SK-N-SH (cell line): ENCODE measurements at regions not wholly inside any gene's neighbourhood (a gene's known extent, or its start where the extent isn't known, plus 50 kb on each side); places are given as distances from the start of the nearest gene placed in this dataset.

Experiments
- CTCF ChIA-PET: fragments of 300-600, 350-600 bp; formaldehyde crosslinking; extraction: SDS; loops from one replicate; lab custom pipeline; 2021; lab: Yijun Ruan, JAX
- POLR2A ChIA-PET: fragments of 350-600 bp; sonication (Branson Sonifier 250); formaldehyde crosslinking; extraction: SDS; loops from one replicate; lab custom pipeline; 2020; ENCODE audit warnings: antibody characterized with exemption, inconsistent platforms; lab: Yijun Ruan, JAX
- DNase-seq: peaks from one replicate; pipeline ENCODE4 v3.0.0; 2012
- H2AFZ ChIP-seq: fragments of 200-600 bp; sonication (generic); 2 replicates; pipeline ENCODE4 v1.8.1; 2016; ENCODE audit warnings: antibody characterized with exemption, mild to moderate bottlenecking, low read depth
- H3F3A ChIP-seq: fragments of 200-600 bp; sonication (generic); replicated peaks from 2 replicates; pipeline ENCODE3; 2016; ENCODE audit warnings: antibody characterized with exemption, mild to moderate bottlenecking; ENCODE audit not compliant: insufficient read depth
- H3K27ac ChIP-seq, 2 experiments: fragments of 200-500 bp in 1 of 2; fragments of 200-600 bp in 1 of 2; sonication (Bioruptor generic) in 1 of 2; sonication (generic), shearing (Covaris generic) in 1 of 2; 2 replicates each; pipeline versions ENCODE4 v1.5.1 to v1.6.1; 2014 to 2016; ENCODE audit warnings: low read depth in 2 of 2, inconsistent platforms in 1 of 2, low read length in 1 of 2, mild to moderate bottlenecking in 1 of 2, mixed read lengths in 1 of 2
- H3K27me3 ChIP-seq: fragments of 200-600 bp; sonication (generic), shearing (Covaris generic); 2 replicates; pipeline ENCODE4 v1.6.1; 2016; ENCODE audit warnings: mixed run types; ENCODE audit not compliant: insufficient read depth
- H3K36me3 ChIP-seq, 2 experiments: fragments of 200-500 bp in 1 of 2; fragments of 200-600 bp in 1 of 2; sonication (Bioruptor generic) in 1 of 2; sonication (generic) in 1 of 2; replicated peaks in 1 of 2; 2 replicates each; pipeline versions ENCODE3 to v1.5.1; 2014 to 2016; ENCODE audit warnings: low read length in 1 of 2, mild to moderate bottlenecking in 1 of 2; ENCODE audit not compliant: insufficient read depth in 2 of 2, control insufficient read depth in 1 of 2
- H3K4me1 ChIP-seq, 2 experiments: fragments of 200-500 bp in 1 of 2; fragments of 200-600 bp in 1 of 2; sonication (Bioruptor generic) in 1 of 2; sonication (generic), shearing (Covaris generic) in 1 of 2; 2 replicates each; pipeline versions ENCODE4 v1.5.1 to v1.6.1; 2014 to 2016; ENCODE audit warnings: low read depth in 1 of 2, low read length in 1 of 2, mixed run types in 1 of 2; ENCODE audit not compliant: insufficient read depth in 2 of 2, control insufficient read depth in 1 of 2
- H3K4me2 ChIP-seq: fragments of 200-600 bp; sonication (generic), shearing (Covaris generic); 2 replicates; pipeline ENCODE4 v1.6.1; 2017; ENCODE audit warnings: mixed run types
- H3K4me3 ChIP-seq, 2 experiments: fragments of 200-500 bp in 1 of 2; fragments of 200-600 bp in 1 of 2; sonication (Bioruptor generic) in 1 of 2; sonication (generic), shearing (Covaris generic) in 1 of 2; 2 replicates each; pipeline versions ENCODE4 v1.5.1 to v1.8.1; 2014 to 2016; ENCODE audit warnings: low read depth in 2 of 2, inconsistent platforms in 1 of 2, low read length in 1 of 2, mild to moderate bottlenecking in 1 of 2, mixed read lengths in 1 of 2, moderate library complexity in 1 of 2
- H3K79me2 ChIP-seq: fragments of 200-600 bp; sonication (generic); 2 replicates; pipeline ENCODE4 v1.8.1; 2017; ENCODE audit warnings: mild to moderate bottlenecking; ENCODE audit not compliant: insufficient read depth
- H3K9ac ChIP-seq: fragments of 200-600 bp; sonication (generic); 2 replicates; pipeline ENCODE4 v1.6.1; 2017; ENCODE audit warnings: mixed run types
- H3K9me2 ChIP-seq: fragments of 200-600 bp; sonication (generic); 2 replicates; pipeline ENCODE4 v1.6.1; 2017; ENCODE audit warnings: mixed run types
- H3K9me3 ChIP-seq: fragments of 200-600 bp; sonication (generic); 2 replicates; pipeline ENCODE4 v1.6.1; 2017; ENCODE audit warnings: mixed run types, mild to moderate bottlenecking, moderate library complexity
- H4K20me1 ChIP-seq: fragments of 200-600 bp; sonication (generic); 2 replicates; pipeline ENCODE4 v1.6.1; 2017; ENCODE audit warnings: mild to moderate bottlenecking, mixed run types; ENCODE audit not compliant: insufficient read depth
- GABPA ChIP-seq: IDR thresholded peaks from 2 replicates; pipeline ENCODE4 v1.4.0; 2012; ENCODE audit warnings: low read depth, mild to moderate bottlenecking
- MEF2A ChIP-seq: IDR thresholded peaks from 2 replicates; pipeline ENCODE4 v1.4.0; 2012; ENCODE audit warnings: low read depth, borderline replicate concordance
- RCOR1 ChIP-seq: fragments of 150-350 bp; IDR thresholded peaks from 2 replicates; pipeline ENCODE4 v1.6.1; 2017; ENCODE audit warnings: antibody characterized with exemption, low read length
- TEAD4 ChIP-seq: IDR thresholded peaks from 2 replicates; pipeline ENCODE4 v1.4.0; 2012; ENCODE audit warnings: mild to moderate bottlenecking, borderline replicate concordance; ENCODE audit not compliant: insufficient read depth
- WGBS: methylation state at CpG from one replicate; pipeline ENCODE4 v1.1.6; 2017; ENCODE audit warnings: low lambda C conversion rate; 5-methylcytosine and 5-hydroxymethylcytosine counted together
- TF ChIP-seq, protein P1 (sequence below): IDR thresholded peaks from 2 replicates; pipeline ENCODE4; 2012
- TF ChIP-seq, protein P2 (sequence below): IDR thresholded peaks from 2 replicates; pipeline ENCODE4 v1.6.1; 2012; ENCODE audit warnings: mild to moderate bottlenecking, low read depth, low read length, moderate library complexity
- TF ChIP-seq, protein P3 (sequence below): IDR thresholded peaks from 2 replicates; pipeline ENCODE4 v1.4.0; 2012; ENCODE audit warnings: low read depth, borderline replicate concordance

DNA sequence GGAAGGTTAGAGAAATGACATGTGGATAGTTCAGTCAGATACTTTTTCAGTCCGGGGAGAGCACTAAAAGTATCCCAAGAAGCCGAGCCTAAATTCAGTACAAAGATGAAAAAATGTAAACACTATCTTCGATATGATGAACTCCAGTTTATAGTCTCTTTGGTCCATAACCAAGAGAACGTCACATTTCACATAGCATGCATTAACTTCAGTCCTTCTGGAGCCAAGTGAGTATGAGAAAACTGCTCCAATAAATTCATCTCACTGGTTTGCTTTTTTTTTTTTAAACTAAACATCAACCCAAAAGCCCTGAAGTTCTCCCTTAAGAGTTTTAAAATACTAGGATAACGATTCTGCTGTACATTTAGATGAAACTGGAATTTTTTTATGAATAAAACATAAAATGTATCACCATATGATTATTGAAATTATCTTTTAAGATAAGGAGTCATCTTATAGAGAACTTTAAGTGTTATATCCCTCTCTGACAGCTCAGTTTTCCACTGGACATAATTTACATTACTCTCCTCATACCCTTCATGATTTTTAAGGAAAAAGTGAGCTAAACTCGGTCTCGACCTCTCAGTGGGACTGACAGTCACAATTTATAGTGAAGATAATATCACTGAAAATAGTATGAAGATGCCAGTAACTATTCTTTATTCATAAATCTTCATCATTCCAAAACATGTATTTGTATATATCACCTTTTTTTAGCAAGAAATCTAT lies 841.5 kb upstream of the FLRT2 start:
- Histone ChIP-seq H3K4me1 (no peaks in the 10 kb centered on the region), H3K4me2 (no peak overlapping the region), H4K20me1 (no peaks in the 10 kb centered on the region), H3F3A (no peaks in the 10 kb centered on the region), H2AFZ (no peak overlapping the region), H3K9ac (no peak overlapping the region), H3K9me3 (no peaks in the 10 kb centered on the region), H3K36me3 (no peaks in the 10 kb centered on the region), H3K27me3 (no peaks in the 10 kb centered on the region), H3K4me3 (no peak overlapping the region), H3K27ac (no peak overlapping the region), H3K79me2 (no peaks in the 10 kb centered on the region), H3K9me2 (no peaks in the 10 kb centered on the region)
- CTCF ChIA-PET = no interaction called here
- TF ChIP-seq, protein P1, sequence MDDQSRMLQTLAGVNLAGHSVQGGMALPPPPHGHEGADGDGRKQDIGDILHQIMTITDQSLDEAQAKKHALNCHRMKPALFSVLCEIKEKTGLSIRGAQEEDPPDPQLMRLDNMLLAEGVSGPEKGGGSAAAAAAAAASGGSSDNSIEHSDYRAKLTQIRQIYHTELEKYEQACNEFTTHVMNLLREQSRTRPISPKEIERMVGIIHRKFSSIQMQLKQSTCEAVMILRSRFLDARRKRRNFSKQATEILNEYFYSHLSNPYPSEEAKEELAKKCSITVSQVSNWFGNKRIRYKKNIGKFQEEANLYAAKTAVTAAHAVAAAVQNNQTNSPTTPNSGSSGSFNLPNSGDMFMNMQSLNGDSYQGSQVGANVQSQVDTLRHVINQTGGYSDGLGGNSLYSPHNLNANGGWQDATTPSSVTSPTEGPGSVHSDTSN = no peak
- under 1% methylated on average over 7 of the region's 7 CpGs for WGBS
- no peak for DNase-seq
- POLR2A ChIA-PET = no interaction called here

DNA sequence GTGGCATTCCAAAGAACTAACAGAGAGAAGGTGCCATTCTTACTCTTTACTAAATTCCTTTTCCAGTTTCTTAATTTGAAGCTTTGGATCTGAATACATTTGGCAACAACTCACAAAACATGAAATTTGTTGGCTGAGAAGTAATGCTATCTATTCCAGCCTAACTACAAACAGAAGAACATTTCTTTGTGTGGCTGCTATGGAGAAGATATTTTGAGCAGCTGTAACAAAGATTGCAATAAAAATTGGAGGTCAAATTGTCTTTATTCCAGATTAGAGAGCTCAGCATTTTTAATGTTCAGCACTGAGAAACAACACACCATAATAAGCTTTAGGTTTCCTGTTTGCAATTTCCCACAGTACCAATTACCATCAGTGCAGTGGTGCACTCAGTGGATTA lies 835.8 kb upstream of the FLRT2 start:
- Histone ChIP-seq H3K4me1 (peaks cover 0 to 4% of the 10 kb centered on the region in 2 experiments; a peak in 1 of 4 replicates), H3K9ac (no peak overlapping the region), H3K9me2 (no peaks in the 10 kb centered on the region), H3F3A (no peaks in the 10 kb centered on the region), H3K36me3 (no peaks in the 10 kb centered on the region), H3K27me3 (no peaks in the 10 kb centered on the region), H3K79me2 (no peaks in the 10 kb centered on the region), H2AFZ (no peak overlapping the region), H4K20me1 (no peaks in the 10 kb centered on the region), H3K9me3 (no peaks in the 10 kb centered on the region), H3K27ac (no peak overlapping the region), H3K4me3 (no peak overlapping the region), H3K4me2 (no peak overlapping the region)
- no peak for DNase-seq
- CTCF ChIA-PET = interaction anchor here (1.1 kb wide), 1 partner anchor 34 kb away, joined by 3 read pairs; no protein-coding TSS in a partner anchor
- no peak for TF ChIP-seq TEAD4
- no peak for TF ChIP-seq RCOR1
- no peak for TF ChIP-seq GABPA
- no peak for TF ChIP-seq MEF2A
- TF ChIP-seq, protein P2, sequence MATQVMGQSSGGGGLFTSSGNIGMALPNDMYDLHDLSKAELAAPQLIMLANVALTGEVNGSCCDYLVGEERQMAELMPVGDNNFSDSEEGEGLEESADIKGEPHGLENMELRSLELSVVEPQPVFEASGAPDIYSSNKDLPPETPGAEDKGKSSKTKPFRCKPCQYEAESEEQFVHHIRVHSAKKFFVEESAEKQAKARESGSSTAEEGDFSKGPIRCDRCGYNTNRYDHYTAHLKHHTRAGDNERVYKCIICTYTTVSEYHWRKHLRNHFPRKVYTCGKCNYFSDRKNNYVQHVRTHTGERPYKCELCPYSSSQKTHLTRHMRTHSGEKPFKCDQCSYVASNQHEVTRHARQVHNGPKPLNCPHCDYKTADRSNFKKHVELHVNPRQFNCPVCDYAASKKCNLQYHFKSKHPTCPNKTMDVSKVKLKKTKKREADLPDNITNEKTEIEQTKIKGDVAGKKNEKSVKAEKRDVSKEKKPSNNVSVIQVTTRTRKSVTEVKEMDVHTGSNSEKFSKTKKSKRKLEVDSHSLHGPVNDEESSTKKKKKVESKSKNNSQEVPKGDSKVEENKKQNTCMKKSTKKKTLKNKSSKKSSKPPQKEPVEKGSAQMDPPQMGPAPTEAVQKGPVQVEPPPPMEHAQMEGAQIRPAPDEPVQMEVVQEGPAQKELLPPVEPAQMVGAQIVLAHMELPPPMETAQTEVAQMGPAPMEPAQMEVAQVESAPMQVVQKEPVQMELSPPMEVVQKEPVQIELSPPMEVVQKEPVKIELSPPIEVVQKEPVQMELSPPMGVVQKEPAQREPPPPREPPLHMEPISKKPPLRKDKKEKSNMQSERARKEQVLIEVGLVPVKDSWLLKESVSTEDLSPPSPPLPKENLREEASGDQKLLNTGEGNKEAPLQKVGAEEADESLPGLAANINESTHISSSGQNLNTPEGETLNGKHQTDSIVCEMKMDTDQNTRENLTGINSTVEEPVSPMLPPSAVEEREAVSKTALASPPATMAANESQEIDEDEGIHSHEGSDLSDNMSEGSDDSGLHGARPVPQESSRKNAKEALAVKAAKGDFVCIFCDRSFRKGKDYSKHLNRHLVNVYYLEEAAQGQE = no peak
- TF ChIP-seq, protein P3, sequence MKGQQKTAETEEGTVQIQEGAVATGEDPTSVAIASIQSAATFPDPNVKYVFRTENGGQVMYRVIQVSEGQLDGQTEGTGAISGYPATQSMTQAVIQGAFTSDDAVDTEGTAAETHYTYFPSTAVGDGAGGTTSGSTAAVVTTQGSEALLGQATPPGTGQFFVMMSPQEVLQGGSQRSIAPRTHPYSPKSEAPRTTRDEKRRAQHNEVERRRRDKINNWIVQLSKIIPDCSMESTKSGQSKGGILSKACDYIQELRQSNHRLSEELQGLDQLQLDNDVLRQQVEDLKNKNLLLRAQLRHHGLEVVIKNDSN = no peak
- POLR2A ChIA-PET = no interaction called here
